GM21528 (cell line): ENCODE measurements at regions not wholly inside any gene's neighbourhood (a gene's known extent, or its start where the extent isn't known, plus 50 kb on each side); places are given as distances from the start of the nearest gene placed in this dataset.
"Not testable (repeated sequence)": the region's sequence is repeated elsewhere in the genome, so short reads cannot be mapped to it uniquely, and the experiment has no call there.

Source experiments
- ATAC-seq: cut with Tn5 transposase; IDR thresholded peaks from one replicate; pipeline ENCODE4 v1.9.1; 2021; ENCODE audit warnings: mild to moderate bottlenecking, moderate library complexity; ENCODE audit not compliant: unreplicated experiment, low FRiP score

- no peak for ATAC-seq
Observed at GRCh38 chr10:59025981-59026765, 150.3 kb upstream of the PHYHIPL start.

DNA sequence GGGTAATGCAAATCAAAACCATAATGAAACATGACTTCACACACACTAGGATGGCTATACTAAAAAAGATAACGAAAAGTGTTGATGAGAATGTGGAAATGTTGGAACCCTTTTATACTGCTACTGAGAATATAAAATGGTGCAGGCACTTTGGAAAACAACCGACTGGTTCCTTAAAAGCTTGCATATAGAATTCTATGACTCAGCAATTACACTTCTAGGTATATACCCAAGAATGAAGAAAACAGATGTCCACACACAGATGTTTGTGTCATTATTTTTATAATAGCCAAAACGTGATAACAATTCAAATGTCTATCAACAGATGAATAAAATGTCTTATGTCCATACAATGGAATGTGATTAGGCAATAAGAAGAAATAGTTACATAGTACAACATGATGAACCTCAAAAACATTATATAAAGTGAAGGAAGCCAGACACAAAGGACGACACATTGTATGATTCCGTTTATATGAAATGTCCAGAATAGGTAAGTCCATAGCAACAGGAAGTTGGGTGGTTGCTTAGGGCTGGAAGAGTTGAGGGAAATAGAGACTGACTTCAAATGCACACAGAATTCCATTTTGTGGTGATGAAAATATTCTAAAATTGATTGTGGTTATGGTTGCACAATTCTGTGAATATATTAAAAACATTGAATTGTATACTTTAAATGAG is 148.3 kb upstream of the PHYHIPL start:
- no peak for ATAC-seq

- no peak for ATAC-seq
Observed at GRCh38 chr10:59033622-59034021, 142.8 kb upstream of the PHYHIPL start.

DNA sequence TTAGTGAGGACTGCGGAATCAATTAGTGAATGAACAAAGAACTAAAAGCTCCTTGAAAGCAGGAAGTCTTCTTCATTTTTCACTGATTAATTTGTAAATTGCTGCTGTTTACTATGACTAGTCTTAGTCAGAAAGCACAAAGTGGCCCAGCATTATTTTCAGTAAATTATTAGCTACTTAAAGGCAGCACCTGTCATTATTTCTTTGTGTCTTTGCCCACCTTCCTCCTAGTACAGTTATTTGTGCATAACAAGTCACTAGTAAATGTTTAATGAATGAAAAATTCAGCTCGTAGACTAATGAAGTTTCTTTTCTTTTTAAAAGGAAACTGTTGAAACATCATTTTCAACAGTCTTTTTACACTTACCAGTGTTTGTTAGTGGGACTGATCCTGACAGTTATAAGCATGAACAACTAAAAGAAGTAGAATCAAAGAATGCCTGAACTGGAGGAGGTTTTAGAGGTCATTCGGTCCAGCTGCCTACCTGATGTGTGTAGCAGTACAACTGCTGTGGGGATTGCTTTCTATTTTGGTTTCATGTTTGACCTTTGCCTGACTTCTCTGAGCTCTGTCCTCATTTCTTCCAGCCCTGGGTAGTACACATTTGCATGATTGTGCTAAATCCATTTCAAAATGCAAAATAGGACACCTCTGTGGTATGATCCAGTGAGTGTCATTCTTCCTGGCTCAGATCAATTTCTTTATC is 140.0 kb upstream of the PHYHIPL start:
- peak; percentile 97 for ATAC-seq

GRCh38 chr10:59037018-59037389 is 139.4 kb upstream of the PHYHIPL start:
- ATAC-seq = no peak

- no peak for ATAC-seq
Observed at GRCh38 chr10:59037506-59037905, 138.9 kb upstream of the PHYHIPL start.

DNA sequence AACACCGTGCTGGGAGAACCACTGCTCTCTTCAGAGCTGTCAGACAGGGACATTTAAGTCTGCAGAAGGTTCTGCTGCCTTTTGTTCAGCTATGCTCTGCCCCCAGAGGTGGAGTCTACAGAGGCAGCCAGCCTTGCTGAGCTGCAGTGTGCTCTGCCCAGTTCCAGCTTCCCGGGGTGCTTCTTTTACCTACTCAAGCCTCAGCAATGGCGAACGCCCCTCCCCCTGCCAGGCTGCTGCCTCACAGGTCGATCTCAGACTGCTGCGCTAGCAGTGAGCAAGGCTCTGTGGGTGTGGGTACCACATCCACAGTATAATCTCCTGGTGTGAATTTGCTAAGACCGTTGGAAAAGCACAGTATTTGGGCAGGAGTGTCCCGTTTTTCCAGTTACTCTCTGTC is 133.1 kb upstream of the PHYHIPL start:
- not testable (repeated sequence) for ATAC-seq

DNA sequence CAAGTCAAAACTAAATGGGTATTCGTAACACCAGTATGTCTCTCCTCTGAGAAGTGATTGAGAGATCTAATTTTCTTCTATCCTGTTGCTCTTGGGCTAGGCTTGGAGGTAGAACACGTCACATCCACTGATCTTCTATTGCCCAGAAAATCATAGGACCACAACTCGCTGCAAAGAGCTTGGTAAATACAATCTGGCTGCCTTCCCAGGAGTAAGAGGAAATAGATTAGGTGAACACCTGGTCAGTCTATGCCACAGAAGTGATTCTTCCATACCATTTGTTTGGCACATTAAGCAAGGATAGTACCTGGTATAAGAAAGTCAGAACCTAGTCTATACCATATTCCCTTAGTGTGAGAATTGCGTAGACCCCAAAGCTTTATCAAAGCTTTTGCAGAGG is 129.3 kb upstream of the PHYHIPL start:
- ATAC-seq = no peak

DNA sequence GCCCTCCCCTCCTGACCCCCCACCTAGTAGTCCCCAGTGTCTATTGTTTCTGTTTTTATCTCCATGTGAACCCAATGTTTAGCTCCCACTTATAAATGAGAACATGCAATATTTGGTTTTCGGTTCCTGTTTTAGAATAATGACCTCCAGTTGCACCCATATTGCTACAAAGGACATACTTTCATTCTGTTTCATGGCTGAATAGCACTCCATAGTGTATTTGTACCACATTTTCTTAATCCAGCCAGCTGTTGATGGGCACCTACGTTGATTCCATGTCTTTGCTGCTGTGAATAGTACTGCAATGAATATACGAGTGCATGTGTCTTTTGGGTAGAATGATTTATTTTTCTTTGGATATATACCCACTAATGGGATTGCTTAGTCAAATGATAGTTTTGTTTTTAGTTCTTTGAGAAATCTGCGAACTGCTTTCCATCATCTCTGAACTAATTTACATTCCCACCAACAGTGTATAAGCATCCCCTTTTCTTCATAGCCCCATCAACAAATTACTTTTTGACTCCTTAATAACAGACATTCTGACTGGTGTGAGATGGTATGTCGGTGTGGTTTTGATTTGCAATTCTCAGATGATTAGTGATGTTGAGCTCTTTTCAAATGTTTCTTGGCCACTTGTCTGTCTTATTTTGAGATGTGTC is 128.4 kb upstream of the PHYHIPL start:
- ATAC-seq = peak; percentile 91

- ATAC-seq = not testable (repeated sequence)
Observed at GRCh38 chr10:59053502-59053901, 122.9 kb upstream of the PHYHIPL start.

DNA sequence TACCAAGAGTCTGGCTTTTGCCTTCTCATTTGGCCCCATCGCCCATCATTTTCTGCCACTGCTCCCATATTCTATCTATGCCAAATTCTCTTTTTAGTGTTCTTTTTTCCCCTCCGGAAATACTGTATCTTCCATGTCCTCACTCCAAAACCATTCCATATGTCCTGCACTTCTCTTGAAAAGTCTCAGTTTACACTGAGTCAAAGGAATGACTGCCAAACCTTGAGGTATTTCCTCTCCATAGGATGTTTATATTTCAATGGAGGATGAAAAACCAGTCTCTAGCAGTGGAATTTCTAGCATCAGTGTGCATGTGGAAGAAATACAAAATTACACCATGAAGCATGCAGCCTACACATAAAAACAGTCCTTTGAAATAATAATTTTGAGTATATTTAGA is 121.4 kb upstream of the PHYHIPL start:
- ATAC-seq = no peak

DNA sequence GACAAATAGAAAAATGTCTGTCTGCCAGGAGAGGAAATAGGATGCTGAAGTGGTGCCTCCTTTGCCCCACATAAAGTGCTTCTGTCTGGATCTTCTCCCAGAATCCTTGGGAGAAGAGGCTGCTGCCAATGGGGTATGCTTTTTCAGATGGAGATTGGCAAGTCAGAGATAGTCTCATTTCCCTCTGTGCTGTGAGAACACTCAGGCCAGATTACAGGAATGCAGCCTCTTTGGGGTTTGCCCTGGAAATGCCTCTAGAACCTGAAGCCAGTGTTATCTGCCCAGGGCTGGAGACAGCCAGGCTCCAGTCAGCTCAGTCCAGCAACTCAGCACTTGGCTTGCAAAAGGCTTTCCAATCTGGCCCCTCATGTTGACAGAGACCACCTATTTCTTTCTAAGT is 119.1 kb upstream of the PHYHIPL start:
- ATAC-seq = no peak

DNA sequence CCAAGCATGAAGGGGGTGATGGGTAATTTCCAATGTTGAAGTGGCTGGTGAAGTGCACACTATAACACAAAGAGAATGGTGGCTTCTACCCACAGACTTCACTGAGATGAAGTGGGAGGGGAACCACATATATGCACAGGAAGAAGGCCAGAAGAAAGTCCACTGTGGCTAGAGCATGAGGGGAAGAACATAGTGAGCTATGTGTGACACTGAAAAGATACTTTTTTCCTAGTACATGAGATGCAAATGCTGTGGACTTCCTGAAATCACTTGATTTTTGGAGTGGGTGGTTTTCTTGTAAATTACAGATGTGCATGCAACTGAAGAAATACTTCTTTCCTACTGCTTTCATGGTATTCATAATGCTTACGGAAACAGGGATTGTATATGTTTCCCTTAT is 115.6 kb upstream of the PHYHIPL start:
- ATAC-seq = no peak

GRCh38 chr10:59063491-59063890 is 113.0 kb upstream of the PHYHIPL start:
- no peak for ATAC-seq

DNA sequence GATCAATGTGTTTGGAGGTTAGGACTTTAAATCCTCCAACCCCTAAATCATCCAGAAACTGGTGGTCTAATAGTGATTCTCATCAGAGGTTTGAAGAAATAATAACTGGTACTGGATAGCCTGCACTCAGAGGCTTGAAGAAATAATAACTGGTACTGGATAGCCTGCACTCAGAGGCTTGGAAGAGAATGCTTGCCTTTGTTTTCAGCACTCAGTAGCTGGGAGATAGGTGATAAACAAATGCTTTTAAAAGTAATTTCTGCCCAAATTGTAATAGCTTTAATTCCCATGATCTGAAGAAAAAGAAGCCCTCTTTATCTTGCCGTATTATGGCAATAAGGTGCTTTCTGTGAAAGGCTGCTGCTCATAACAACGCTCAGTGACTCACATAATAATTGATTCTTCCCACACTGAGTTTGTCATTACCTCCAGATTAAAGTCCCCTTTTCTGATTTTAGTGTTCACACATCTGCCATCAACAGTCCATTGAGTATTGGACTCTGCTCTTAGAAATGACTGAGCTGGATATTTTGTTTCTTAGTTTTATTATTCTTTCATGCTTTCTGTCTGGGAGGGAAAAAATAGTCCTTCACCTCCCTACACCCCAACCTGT is 112.3 kb upstream of the PHYHIPL start:
- ATAC-seq = no peak

DNA sequence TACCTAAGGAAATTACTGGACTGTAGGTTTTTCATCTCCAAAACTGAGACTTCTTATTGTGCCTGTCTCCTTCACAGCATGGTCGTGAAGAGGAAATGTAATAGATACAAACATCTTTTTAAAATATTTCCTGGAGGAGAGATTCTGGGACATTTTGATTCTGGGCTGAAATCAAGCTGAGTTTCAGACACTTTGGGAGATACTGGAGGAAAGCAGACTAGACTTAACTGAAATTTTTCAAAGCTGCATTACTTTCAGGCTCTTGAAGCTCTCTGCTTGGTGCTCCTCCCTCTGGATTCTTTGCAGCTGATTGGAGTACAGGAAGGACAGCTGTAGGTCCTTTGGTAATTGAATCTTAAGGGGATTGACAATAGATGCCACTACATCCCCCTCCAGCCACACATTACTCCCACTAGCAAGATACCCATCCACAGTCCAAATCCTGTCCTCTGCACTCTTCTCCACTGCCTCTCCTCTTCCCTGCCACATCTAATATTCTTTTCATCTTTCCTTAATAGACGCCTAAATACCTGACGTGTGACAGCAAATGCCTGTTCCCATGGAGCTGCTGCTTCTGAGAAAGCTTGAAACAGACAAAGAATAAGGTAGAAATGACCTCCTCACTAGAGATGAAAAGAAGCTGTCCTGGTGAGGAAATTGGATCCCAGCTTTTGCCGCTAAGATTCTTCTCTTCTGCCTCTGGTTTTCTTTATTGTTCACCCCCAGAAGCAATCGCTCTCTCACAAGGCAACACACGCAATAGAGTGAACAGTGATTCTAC is 111.5 kb upstream of the PHYHIPL start:
- no peak for ATAC-seq

DNA sequence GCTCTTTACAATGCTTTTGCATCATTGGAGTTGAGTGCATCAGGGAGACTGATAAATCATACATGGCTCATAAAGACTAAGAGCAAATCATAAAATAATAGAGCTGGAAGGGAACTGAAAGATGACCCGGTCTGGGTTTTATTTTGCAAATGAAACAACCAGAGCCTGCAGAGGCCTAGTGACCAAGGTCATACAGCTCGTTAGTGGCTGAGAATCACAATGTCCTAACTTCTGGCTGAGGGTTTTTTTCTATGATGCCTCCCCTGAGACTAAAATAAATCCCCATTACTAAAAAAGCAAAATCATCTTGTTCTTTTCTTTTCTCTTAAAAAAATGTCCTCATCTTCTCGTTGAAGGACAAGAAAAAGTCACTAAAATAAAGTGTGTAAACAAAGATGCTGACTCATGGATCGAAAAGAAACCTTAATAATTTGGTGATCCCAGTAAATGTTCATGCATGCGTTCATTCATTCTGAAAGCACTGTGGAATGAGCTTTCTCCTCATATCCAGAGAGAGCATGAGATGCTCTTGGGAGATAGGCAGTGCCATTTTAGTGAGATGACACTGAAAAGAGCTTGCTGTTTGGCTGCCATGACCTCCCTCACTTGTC is 107.8 kb upstream of the PHYHIPL start:
- no peak for ATAC-seq

- ATAC-seq = no peak
Observed at GRCh38 chr10:59072038-59072437, 104.4 kb upstream of the PHYHIPL start.

- ATAC-seq = no peak
Observed at GRCh38 chr10:59073456-59074053, 102.9 kb upstream of the PHYHIPL start.
